ENCODE measurements at regions not wholly inside any gene's neighbourhood (a gene's known extent, or its start where the extent isn't known, plus 50 kb on each side); places are given as distances from the start of the nearest gene placed in this dataset.

GRCh38 chr3:4063916-4064574, 239.1 kb upstream of the SETMAR start:
- H3K27ac ChIP-seq (ENCODE audit: low read depth, low read length): no peak overlapping the region
- ChIA-PET CTCF (no interaction called here), POLR2A (no interaction called here)
- H3K9me3 ChIP-seq (ENCODE audit: control insufficient read depth, insufficient read depth, low read length): peaks cover 28% of the 10 kb centered on the region; the same call in 1 of the 2 replicates
- no peak overlapping the region for H3K4me3 ChIP-seq (ENCODE audit: low read depth, low read length)
- DNase-seq (ENCODE audit: low read depth, low spot score): no peak
- no peak for TF ChIP-seq CTCF (IDR thresholded peaks at IDR 0.05; ENCODE audit: low read depth, low read length)
- no peaks in the 10 kb centered on the region for H3K27me3 ChIP-seq (ENCODE audit: control insufficient read depth, insufficient read depth, low read length)

- H3K27ac ChIP-seq (ENCODE audit: low read depth, low read length): no peak overlapping the region
- ChIA-PET CTCF (no interaction called here), POLR2A (no interaction called here)
- peaks cover 23% of the 10 kb centered on the region; the same call in 1 of the 2 replicates for H3K9me3 ChIP-seq (ENCODE audit: control insufficient read depth, insufficient read depth, low read length)
- TF ChIP-seq CTCF (IDR thresholded peaks at IDR 0.05; ENCODE audit: low read depth, low read length): no peak
- H3K27me3 ChIP-seq (ENCODE audit: control insufficient read depth, insufficient read depth, low read length): no peaks in the 10 kb centered on the region
- no peak overlapping the region for H3K4me3 ChIP-seq (ENCODE audit: low read depth, low read length)
- DNase-seq (ENCODE audit: low read depth, low spot score): no peak
Observed at GRCh38 chr3:4065085-4065484, 238.1 kb upstream of the SETMAR start.

- Histone ChIP-seq H3K27me3 (ENCODE audit: control insufficient read depth, insufficient read depth, low read length) (no peaks in the 10 kb centered on the region), H3K4me3 (ENCODE audit: low read depth, low read length) (no peak overlapping the region), H3K9me3 (ENCODE audit: control insufficient read depth, insufficient read depth, low read length) (peaks cover 24% of the 10 kb centered on the region), H3K27ac (ENCODE audit: low read depth, low read length) (no peak overlapping the region)
- ChIA-PET POLR2A (no interaction called here), CTCF (no interaction called here)
- no peak for TF ChIP-seq CTCF (IDR thresholded peaks at IDR 0.05; ENCODE audit: low read depth, low read length)
- no peak for DNase-seq (ENCODE audit: low read depth, low spot score)
Observed at GRCh38 chr3:4065554-4065953, 237.6 kb upstream of the SETMAR start.

- Histone ChIP-seq H3K9me3 (ENCODE audit: control insufficient read depth, insufficient read depth, low read length) (peaks cover 32% of the 10 kb centered on the region), H3K4me3 (ENCODE audit: low read depth, low read length) (no peak overlapping the region), H3K27me3 (ENCODE audit: control insufficient read depth, insufficient read depth, low read length) (no peaks in the 10 kb centered on the region), H3K27ac (ENCODE audit: low read depth, low read length) (no peak overlapping the region)
- ChIA-PET CTCF (no interaction called here), POLR2A (no interaction called here)
- TF ChIP-seq CTCF (IDR thresholded peaks at IDR 0.05; ENCODE audit: low read depth, low read length): no peak
- no peak for DNase-seq (ENCODE audit: low read depth, low spot score)
Observed at GRCh38 chr3:4067893-4068292, 235.3 kb upstream of the SETMAR start.

- POLR2A ChIA-PET: no interaction called here
- Histone ChIP-seq H3K9me3 (ENCODE audit: control insufficient read depth, insufficient read depth, low read length) (peaks cover 28% of the 10 kb centered on the region), H3K27me3 (ENCODE audit: control insufficient read depth, insufficient read depth, low read length) (no peaks in the 10 kb centered on the region), H3K27ac (ENCODE audit: low read depth, low read length) (no peak overlapping the region), H3K4me3 (ENCODE audit: low read depth, low read length) (no peak overlapping the region)
- CTCF ChIA-PET: no interaction called here
- DNase-seq (ENCODE audit: low read depth, low spot score): no peak
- no peak for TF ChIP-seq CTCF (IDR thresholded peaks at IDR 0.05; ENCODE audit: low read depth, low read length)
Observed at GRCh38 chr3:4069796-4070195, 233.4 kb upstream of the SETMAR start.

All from AG04450 (cell line).